H1 (cell line): ENCODE measurements at regions not wholly inside any gene's neighbourhood (a gene's known extent, or its start where the extent isn't known, plus 50 kb on each side); places are given as distances from the start of the nearest gene placed in this dataset.

ENCODE experiments used
- CTCF ChIA-PET: fragments of 300-600 bp; sonication (Branson Sonifier 250); formaldehyde crosslinking; loops from one replicate; lab custom pipeline; 2021; ENCODE audit not compliant: partially characterized antibody; lab: Charles Lee
- POLR2A ChIA-PET: fragments of 300-600 bp; sonication (Branson Sonifier 250); formaldehyde crosslinking; loops from one replicate; lab custom pipeline; 2021; ENCODE audit warnings: inconsistent platforms; ENCODE audit not compliant: partially characterized antibody; lab: Charles Lee
- DNase-seq, 2 experiments: peaks; one replicate each; pipeline versions ENCODE4 v3.0.0 to v3.0.0-alpha.2; 2010 to 2022; ENCODE audit warnings: low spot score in 2 of 2, low read depth in 1 of 2, mixed read lengths in 1 of 2
- FAIRE-seq: peaks from 2 replicates; lab custom pipeline; 2011; peaks lifted over from hg19 to GRCh38; lab: Jason Lieb, UNC
- H2AFZ ChIP-seq: 2 replicates; pipeline ENCODE4 v1.8.1; 2012; ENCODE audit warnings: low read length, inconsistent platforms
- H2AK5ac ChIP-seq: 2 replicates; pipeline ENCODE4 v1.6.1; 2013; ENCODE audit warnings: low read depth, low read length
- H2BK120ac ChIP-seq: replicated peaks from 2 replicates; pipeline ENCODE3; 2013; ENCODE audit warnings: low read depth, low read length, inconsistent platforms
- H2BK12ac ChIP-seq: 2 replicates; pipeline ENCODE4 v1.6.1; 2013; ENCODE audit warnings: low read depth, low read length
- H2BK15ac ChIP-seq: 2 replicates; pipeline ENCODE4 v1.6.1; 2013; ENCODE audit warnings: low read length
- H2BK20ac ChIP-seq: 2 replicates; pipeline ENCODE4 v1.6.1; 2013; ENCODE audit warnings: low read length
- H2BK5ac ChIP-seq: 2 replicates; pipeline ENCODE4 v1.6.1; 2013; ENCODE audit warnings: low read depth, low read length
- H3K14ac ChIP-seq: 2 replicates; pipeline ENCODE4 v1.6.1; 2013; ENCODE audit warnings: inconsistent platforms; ENCODE audit not compliant: insufficient read length
- H3K18ac ChIP-seq: 2 replicates; pipeline ENCODE4 v1.6.1; 2013; ENCODE audit warnings: low read length; ENCODE audit errors: extremely low read depth
- H3K23ac ChIP-seq: 2 replicates; pipeline ENCODE4 v1.6.1; 2013; ENCODE audit warnings: inconsistent platforms; ENCODE audit not compliant: insufficient read length
- H3K23me2 ChIP-seq: 2 replicates; pipeline ENCODE4 v1.6.1; 2013; ENCODE audit warnings: low read depth, low read length
- H3K27ac ChIP-seq: 2 replicates; pipeline ENCODE4 v1.6.1; 2011; ENCODE audit warnings: low read depth, low read length, inconsistent platforms
- H3K27me3 ChIP-seq, 4 experiments: replicated peaks in 1 of 4; 1 replicate in 1 of 4; 2 replicates in 3 of 4; pipeline versions ENCODE4 v1.6.1 to v1.8.1; 2011 to 2013; ENCODE audit warnings: low read length in 3 of 4, mild to moderate bottlenecking in 3 of 4, inconsistent platforms in 2 of 4, mixed read lengths in 2 of 4, moderate library complexity in 1 of 4; ENCODE audit not compliant: control insufficient read depth in 3 of 4, insufficient read depth in 3 of 4; ENCODE audit errors: extremely low read depth in 1 of 4
- H3K36me3 ChIP-seq, 4 experiments: 2 replicates each; pipeline versions ENCODE4 v1.6.1 to v1.8.1; 2011 to 2013; ENCODE audit warnings: mild to moderate bottlenecking in 4 of 4, low read length in 3 of 4, moderate library complexity in 2 of 4, control low read depth in 1 of 4, inconsistent platforms in 1 of 4; ENCODE audit not compliant: insufficient read depth in 4 of 4, control insufficient read depth in 2 of 4
- H3K4ac ChIP-seq: replicated peaks from 2 replicates; pipeline ENCODE3; 2013; ENCODE audit warnings: low read length, low read depth, mixed read lengths, inconsistent platforms; ENCODE audit not compliant: insufficient read length
- H3K4me1 ChIP-seq, 4 experiments: replicated peaks in 1 of 4; 1 replicate in 1 of 4; 2 replicates in 3 of 4; pipeline versions ENCODE4 v1.6.1 to v1.8.1; 2011 to 2013; ENCODE audit warnings: low read length in 3 of 4, inconsistent platforms in 2 of 4, mixed read lengths in 1 of 4; ENCODE audit not compliant: insufficient read depth in 4 of 4, control insufficient read depth in 3 of 4
- H3K4me2 ChIP-seq, 2 experiments: 2 replicates each; pipeline versions ENCODE4 v1.6.1 to v1.8.1; 2011 to 2013; ENCODE audit warnings: low read depth in 2 of 2, low read length in 2 of 2, control low read depth in 1 of 2, inconsistent platforms in 1 of 2, mild to moderate bottlenecking in 1 of 2; ENCODE audit not compliant: insufficient read depth in 1 of 2
- H3K4me3 ChIP-seq, 4 experiments: fragments of 200-600, 300-600 bp in 1 of 4; sonication (generic), shearing (Covaris generic), sonication (Bioruptor Twin) in 1 of 4; 2 replicates each; pipeline versions ENCODE4 v1.5.1 to v1.8.1; 2011 to 2016; ENCODE audit warnings: low read length in 4 of 4, low read depth in 3 of 4, control low read depth in 2 of 4, inconsistent platforms in 2 of 4, mild to moderate bottlenecking in 2 of 4, mixed read lengths in 1 of 4, moderate library complexity in 1 of 4; ENCODE audit not compliant: insufficient read depth in 2 of 4; ENCODE audit errors: extremely low read depth in 1 of 4
- H3K56ac ChIP-seq: replicated peaks from 2 replicates; pipeline ENCODE3; 2013; ENCODE audit warnings: low read depth, mild to moderate bottlenecking, mixed read lengths, low read length, inconsistent platforms; ENCODE audit not compliant: insufficient read length
- H3K79me1 ChIP-seq: 2 replicates; pipeline ENCODE4 v1.6.1; 2013; ENCODE audit warnings: low read depth, low read length, control low read depth
- H3K79me2 ChIP-seq, 2 experiments: 2 replicates each; pipeline versions ENCODE4 v1.6.1 to v1.8.1; 2012 to 2013; ENCODE audit warnings: low read length in 2 of 2, mild to moderate bottlenecking in 2 of 2, inconsistent platforms in 1 of 2; ENCODE audit not compliant: insufficient read depth in 2 of 2, control insufficient read depth in 1 of 2
- H3K9ac ChIP-seq, 4 experiments: replicated peaks in 1 of 4; 1 replicate in 1 of 4; 2 replicates in 3 of 4; pipeline versions ENCODE4 v1.6.1 to v1.8.1; 2011 to 2013; ENCODE audit warnings: low read depth in 3 of 4, low read length in 3 of 4, control low read depth in 2 of 4, mild to moderate bottlenecking in 2 of 4, moderate library complexity in 2 of 4, inconsistent platforms in 1 of 4; ENCODE audit errors: extremely low read depth in 1 of 4
- H3K9me3 ChIP-seq, 2 experiments: 2 replicates each; pipeline versions ENCODE4 v1.6.1 to v1.8.1; 2012 to 2013; ENCODE audit warnings: mild to moderate bottlenecking in 2 of 2, moderate library complexity in 2 of 2, control low read depth in 1 of 2, inconsistent platforms in 1 of 2, low read depth in 1 of 2, low read length in 1 of 2, mixed read lengths in 1 of 2; ENCODE audit not compliant: insufficient read depth in 2 of 2
- H4K20me1 ChIP-seq, 2 experiments: replicated peaks in 1 of 2; 2 replicates each; pipeline versions ENCODE3 to v1.8.1; 2011 to 2013; ENCODE audit warnings: inconsistent platforms in 2 of 2, low read length in 2 of 2, mild to moderate bottlenecking in 1 of 2; ENCODE audit not compliant: insufficient read depth in 2 of 2, control insufficient read depth in 1 of 2
- H4K5ac ChIP-seq: 2 replicates; pipeline ENCODE4 v1.6.1; 2013; ENCODE audit warnings: low read length, low read depth, mixed read lengths, inconsistent platforms; ENCODE audit not compliant: insufficient read length
- H4K8ac ChIP-seq: 2 replicates; pipeline ENCODE4 v1.8.0; 2013; ENCODE audit warnings: mild to moderate bottlenecking, moderate library complexity, low read length, inconsistent platforms; ENCODE audit not compliant: insufficient read depth; ENCODE audit errors: extremely low read depth
- H4K91ac ChIP-seq: replicated peaks from 2 replicates; pipeline ENCODE3; 2013; ENCODE audit warnings: low read length, mixed read lengths, inconsistent platforms; ENCODE audit not compliant: insufficient read length
- EZH2 ChIP-seq: fragments of 200-600 bp; sonication (generic); IDR thresholded peaks from 2 replicates; pipeline ENCODE4 v1.7.1; 2012; ENCODE audit warnings: low read depth, mild to moderate bottlenecking, moderate library complexity, low read length, inconsistent platforms; ENCODE audit not compliant: severe bottlenecking
- MAFK ChIP-seq: IDR thresholded peaks from 2 replicates; pipeline ENCODE4 v1.6.1; 2012; ENCODE audit warnings: low read depth, mild to moderate bottlenecking, improper control_type of control experiment, low read length

GRCh38 chr13:85434927-85435326 is 364.3 kb downstream of the SLITRK6 start:
- H2AFZ ChIP-seq, result no peak overlapping the region
- no peak overlapping the region for H4K5ac ChIP-seq
- H4K91ac ChIP-seq, result no peak overlapping the region
- no peak overlapping the region for H3K27ac ChIP-seq
- no peak overlapping the region for H3K23ac ChIP-seq
- H2BK12ac ChIP-seq, result no peak overlapping the region
- POLR2A ChIA-PET, result no interaction called here
- no peak overlapping the region for H3K18ac ChIP-seq
- no peaks in the 10 kb centered on the region; a peak in 1 of 4 replicates for H3K9me3 ChIP-seq
- H2AK5ac ChIP-seq, result no peak overlapping the region
- H3K4ac ChIP-seq, result no peak overlapping the region
- no peak overlapping the region for H2BK120ac ChIP-seq
- no peaks in the 10 kb centered on the region for H3K79me2 ChIP-seq
- no peaks in the 10 kb centered on the region for H3K36me3 ChIP-seq
- H3K23me2 ChIP-seq, result no peaks in the 10 kb centered on the region
- H4K20me1 ChIP-seq, result no peaks in the 10 kb centered on the region
- H3K14ac ChIP-seq, result no peak overlapping the region
- no peak overlapping the region for H2BK15ac ChIP-seq
- H3K56ac ChIP-seq, result no peak overlapping the region
- H3K79me1 ChIP-seq, result no peaks in the 10 kb centered on the region
- H2BK20ac ChIP-seq, result no peak overlapping the region
- DNase-seq (no peak), FAIRE-seq (no peak)
- no peak overlapping the region for H3K4me2 ChIP-seq
- H3K4me3 ChIP-seq, result no peak overlapping the region
- no peaks in the 10 kb centered on the region for H3K4me1 ChIP-seq
- CTCF ChIA-PET, result no interaction called here
- H3K9ac ChIP-seq, result no peak overlapping the region
- peak; percentile 89 for TF ChIP-seq MAFK
- TF ChIP-seq EZH2, result no peak
- no peak overlapping the region for H2BK5ac ChIP-seq
- H4K8ac ChIP-seq, result no peak overlapping the region
- H3K27me3 ChIP-seq, result no peaks in the 10 kb centered on the region
